HG02588 (cell line): ENCODE measurements at regions not wholly inside any gene's neighbourhood (a gene's known extent, or its start where the extent isn't known, plus 50 kb on each side); places are given as distances from the start of the nearest gene placed in this dataset.

Experiments
- ATAC-seq: cut with Tn5 transposase; IDR thresholded peaks from one replicate; pipeline ENCODE4 v1.9.1; 2021; ENCODE audit warnings: mild to moderate bottlenecking, moderate library complexity; ENCODE audit not compliant: unreplicated experiment

GRCh38 chr13:48146122-48146521 is 51.2 kb upstream of the MED4 start:
- ATAC-seq, result no peak
